GM12878 (cell line): ENCODE measurements at regions not wholly inside any gene's neighbourhood (a gene's known extent, or its start where the extent isn't known, plus 50 kb on each side); places are given as distances from the start of the nearest gene placed in this dataset.

Experiments used
- ATAC-seq: fragments of 200-7000 bp; cut with Tn5 transposase; 3 replicates; pipeline ENCODE4 v1.9.1; 2020; ENCODE audit warnings: mild to moderate bottlenecking, moderate library complexity
- BruUV-seq: library from RNA; stranded (reverse); fragments of 400-500 nt; replicated peaks from 2 replicates; lab custom pipeline; 2021; lab: Mats Ljungman, UMichigan
- CTCF ChIA-PET: fragments of 300-600 bp; sonication (Branson Sonifier 250); formaldehyde crosslinking; extraction: SDS; loops from one replicate; lab custom pipeline; 2021; ENCODE audit warnings: inconsistent platforms; lab: Yijun Ruan, JAX
- POLR2A ChIA-PET: fragments of 350-600 bp; formaldehyde crosslinking; extraction: SDS; loops from one replicate; lab custom pipeline; 2021; ENCODE audit warnings: inconsistent platforms; lab: Charles Lee
- RAD21 ChIA-PET: fragments of 300-600 bp; sonication (Branson Sonifier 250); formaldehyde crosslinking; loops from one replicate; lab custom pipeline; 2023; ENCODE audit warnings: antibody characterized with exemption; ENCODE audit not compliant: unreplicated experiment; lab: Charles Lee
- SMC1A ChIA-PET: fragments of 300-600 bp; sonication (Branson Sonifier 250); formaldehyde crosslinking; loops from one replicate; lab custom pipeline; 2023; ENCODE audit not compliant: unreplicated experiment, uncharacterized antibody; lab: Charles Lee
- DNase-seq: peaks from one replicate; pipeline ENCODE4 v3.0.0-alpha.2; 2011; ENCODE audit warnings: low read depth, low spot score
- FAIRE-seq: peaks from 3 replicates; lab custom pipeline; 2011; peaks lifted over from hg19 to GRCh38; lab: Jason Lieb, UNC
- H2AFZ ChIP-seq: 2 replicates; pipeline ENCODE4 v1.6.0; 2011; ENCODE audit warnings: low read depth, low read length, control low read depth; ENCODE audit not compliant: control insufficient read depth
- H3K27ac ChIP-seq: 2 replicates; pipeline ENCODE4 v1.5.1; 2011; ENCODE audit warnings: control low read depth; ENCODE audit not compliant: control insufficient read depth, insufficient read depth
- H3K27me3 ChIP-seq, 2 experiments: replicated peaks in 1 of 2; 2 replicates each; pipeline versions ENCODE4 v1.6.0 to v1.6.1; 2011; ENCODE audit warnings: low read length in 1 of 2; ENCODE audit not compliant: control insufficient read depth in 2 of 2, insufficient read depth in 2 of 2
- H3K36me3 ChIP-seq, 2 experiments: 2 replicates each; pipeline ENCODE4 v1.5.1; 2011; ENCODE audit warnings: low read length in 1 of 2; ENCODE audit not compliant: control insufficient read depth in 2 of 2, insufficient read depth in 2 of 2
- H3K4me1 ChIP-seq: 2 replicates; pipeline ENCODE4 v1.6.1; 2011; ENCODE audit warnings: mild to moderate bottlenecking, low read length, moderate library complexity, mixed read lengths; ENCODE audit not compliant: control insufficient read depth, insufficient read depth
- H3K4me2 ChIP-seq: 2 replicates; pipeline ENCODE4 v1.6.0; 2011; ENCODE audit warnings: control low read depth; ENCODE audit not compliant: control insufficient read depth, insufficient read depth
- H3K4me3 ChIP-seq: fragments of 200-600 bp; sonication (generic); 2 replicates; pipeline ENCODE4 v1.5.1; 2016
- H3K79me2 ChIP-seq: 2 replicates; pipeline ENCODE4 v1.6.0; 2011; ENCODE audit warnings: low read length; ENCODE audit not compliant: control insufficient read depth, insufficient read depth
- H3K9ac ChIP-seq: 2 replicates; pipeline ENCODE4 v1.8.0; 2011; ENCODE audit warnings: low read length, control low read depth, mixed read lengths; ENCODE audit not compliant: control insufficient read depth, insufficient read depth
- H3K9me3 ChIP-seq: replicated peaks from 3 replicates; pipeline ENCODE4 v1.5.1; 2011; ENCODE audit warnings: mild to moderate bottlenecking, low read length; ENCODE audit not compliant: control insufficient read depth, insufficient read depth
- H4K20me1 ChIP-seq: 2 replicates; pipeline ENCODE4 v1.6.0; 2011; ENCODE audit not compliant: control insufficient read depth, insufficient read depth
- ATF2 ChIP-seq: IDR thresholded peaks from 2 replicates; pipeline ENCODE4 v1.6.1; 2012; ENCODE audit warnings: low read length, inconsistent platforms
- CEBPZ ChIP-seq: fragments of 150-350 bp; IDR thresholded peaks from 2 replicates; pipeline ENCODE4 v1.6.1; 2016; ENCODE audit warnings: low read depth, low read length
- ETV6 ChIP-seq, 2 experiments: fragments of 450-650 bp in 1 of 2; IDR thresholded peaks in 1 of 2; conservative IDR thresholded peaks in 1 of 2; 2 replicates each; pipeline ENCODE4 v1.6.1; 2014; ENCODE audit warnings: antibody characterized with exemption in 1 of 2, borderline replicate concordance in 1 of 2, low read depth in 1 of 2, mild to moderate bottlenecking in 1 of 2, moderate library complexity in 1 of 2
- FOXK2 ChIP-seq: fragments of 450-650 bp; IDR thresholded peaks from 2 replicates; pipeline ENCODE4 v1.6.1; 2017; ENCODE audit warnings: mild to moderate bottlenecking, moderate library complexity
- GATAD2B ChIP-seq: fragments of 450-650 bp; conservative IDR thresholded peaks from 2 replicates; pipeline ENCODE4 v1.6.1; 2017; ENCODE audit warnings: low read depth, mild to moderate bottlenecking, moderate library complexity
- MAX ChIP-seq: IDR thresholded peaks from 2 replicates; pipeline ENCODE4 v1.6.1; 2012; ENCODE audit warnings: low read depth, low read length, improper control_type of control experiment
- NR2C2 ChIP-seq: IDR thresholded peaks from 2 replicates; pipeline ENCODE4 v1.6.1; 2011; ENCODE audit warnings: borderline replicate concordance, low read depth; ENCODE audit not compliant: control insufficient read depth, insufficient read length
- POU2F2 ChIP-seq: IDR thresholded peaks from 3 replicates; pipeline ENCODE4 v1.6.1; 2011; ENCODE audit warnings: low read depth, mild to moderate bottlenecking, low read length, borderline replicate concordance
- RBBP5 ChIP-seq: fragments of 200-600 bp; sonication (generic); conservative IDR thresholded peaks from 2 replicates; pipeline ENCODE4 v1.6.1; 2016
- ZNF274 ChIP-seq: IDR thresholded peaks from one replicate; pipeline ENCODE4 v1.8.0; 2011; ENCODE audit not compliant: insufficient read length, insufficient read depth
- in situ Hi-C: fragments of 300-500 bp; cut with MboI; formaldehyde crosslinking; loops from 9 replicates; pipeline ENCODE4 v1.14.3; 2018; ENCODE audit warnings: mixed read lengths
- intact Hi-C: fragments of 100-400 bp; cut with micrococcal nuclease; formaldehyde crosslinking; loops from one replicate; pipeline ENCODE4 v1.14.2; 2022; ENCODE audit not compliant: unreplicated experiment

- SMC1A ChIA-PET = interaction anchor here (1.0 kb wide), 1 partner anchor 28 kb away, joined by 3 read pairs; no protein-coding TSS in a partner anchor
- no peaks in the 10 kb centered on the region for H3K36me3 ChIP-seq
- H3K4me3 ChIP-seq = no peak overlapping the region
- no peak overlapping the region for H2AFZ ChIP-seq
- no peaks in the 10 kb centered on the region for H4K20me1 ChIP-seq
- no peak overlapping the region for H3K27ac ChIP-seq
- H3K9ac ChIP-seq = no peak overlapping the region
- BruUV-seq = no TSS peak
- RAD21 ChIA-PET = no interaction called here
- H3K79me2 ChIP-seq = no peaks in the 10 kb centered on the region
- no peak for TF ChIP-seq RBBP5
- no peak for TF ChIP-seq FOXK2
- TF ChIP-seq GATAD2B = no peak
- TF ChIP-seq MAX = no peak
- no peak for TF ChIP-seq ATF2
- TF ChIP-seq POU2F2 = no peak
- TF ChIP-seq ZNF274 = no peak
- no peak for TF ChIP-seq CEBPZ
- TF ChIP-seq NR2C2 = no peak
- TF ChIP-seq ETV6 (conservative IDR thresholded peaks at IDR 0.05 in 1 of 2, IDR thresholded peaks at IDR 0.05 in 1 of 2; ENCODE audit: borderline replicate concordance in 1 of 2, low read depth in 1 of 2) = no peak
- no peak overlapping the region for H3K4me2 ChIP-seq
- CTCF ChIA-PET = no interaction called here
- no peaks in the 10 kb centered on the region for H3K27me3 ChIP-seq
- ATAC-seq (no peak), FAIRE-seq (no peak), DNase-seq (no peak)
- in situ Hi-C loops (no loop called here), intact Hi-C loops (no loop called here)
- no peaks in the 10 kb centered on the region; the same call in 2 of the 3 replicates for H3K9me3 ChIP-seq
- POLR2A ChIA-PET = no interaction called here
- H3K4me1 ChIP-seq = no peaks in the 10 kb centered on the region
Measured at GRCh38 chr11:121833970-121834369, 282.0 kb downstream of the BLID start.
